ENCODE measurements at regions not wholly inside any gene's neighbourhood (a gene's known extent, or its start where the extent isn't known, plus 50 kb on each side); places are given as distances from the start of the nearest gene placed in this dataset.

DNA sequence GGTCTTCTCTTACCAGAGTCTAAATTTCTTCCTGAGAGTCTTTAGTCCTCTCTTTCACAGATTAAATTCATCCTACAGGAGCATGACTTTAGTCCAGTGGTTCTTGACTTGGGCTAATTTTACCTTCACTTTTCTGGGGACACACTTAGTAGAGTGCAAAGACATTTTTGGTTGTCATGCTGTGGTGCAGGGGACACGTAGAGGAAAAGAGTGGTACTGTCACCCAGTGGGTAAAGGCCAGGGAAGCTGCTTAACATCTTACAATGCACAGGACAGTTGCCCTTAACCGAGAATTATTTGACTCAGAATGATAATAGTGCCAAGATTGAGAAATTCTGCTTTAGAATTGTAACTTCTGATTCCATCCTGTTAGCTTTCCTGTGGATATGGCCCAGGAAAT is 772.5 kb upstream of the GRM7 start:
- no peak overlapping the region for H3K4me3 ChIP-seq (ENCODE audit: low read depth, low read length)
- no peak for DNase-seq (ENCODE audit: low read depth)
- TF ChIP-seq, protein P1, sequence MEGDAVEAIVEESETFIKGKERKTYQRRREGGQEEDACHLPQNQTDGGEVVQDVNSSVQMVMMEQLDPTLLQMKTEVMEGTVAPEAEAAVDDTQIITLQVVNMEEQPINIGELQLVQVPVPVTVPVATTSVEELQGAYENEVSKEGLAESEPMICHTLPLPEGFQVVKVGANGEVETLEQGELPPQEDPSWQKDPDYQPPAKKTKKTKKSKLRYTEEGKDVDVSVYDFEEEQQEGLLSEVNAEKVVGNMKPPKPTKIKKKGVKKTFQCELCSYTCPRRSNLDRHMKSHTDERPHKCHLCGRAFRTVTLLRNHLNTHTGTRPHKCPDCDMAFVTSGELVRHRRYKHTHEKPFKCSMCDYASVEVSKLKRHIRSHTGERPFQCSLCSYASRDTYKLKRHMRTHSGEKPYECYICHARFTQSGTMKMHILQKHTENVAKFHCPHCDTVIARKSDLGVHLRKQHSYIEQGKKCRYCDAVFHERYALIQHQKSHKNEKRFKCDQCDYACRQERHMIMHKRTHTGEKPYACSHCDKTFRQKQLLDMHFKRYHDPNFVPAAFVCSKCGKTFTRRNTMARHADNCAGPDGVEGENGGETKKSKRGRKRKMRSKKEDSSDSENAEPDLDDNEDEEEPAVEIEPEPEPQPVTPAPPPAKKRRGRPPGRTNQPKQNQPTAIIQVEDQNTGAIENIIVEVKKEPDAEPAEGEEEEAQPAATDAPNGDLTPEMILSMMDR (conservative IDR thresholded peaks at IDR 0.05; ENCODE audit: low read depth, low read length), result no peak

DNA sequence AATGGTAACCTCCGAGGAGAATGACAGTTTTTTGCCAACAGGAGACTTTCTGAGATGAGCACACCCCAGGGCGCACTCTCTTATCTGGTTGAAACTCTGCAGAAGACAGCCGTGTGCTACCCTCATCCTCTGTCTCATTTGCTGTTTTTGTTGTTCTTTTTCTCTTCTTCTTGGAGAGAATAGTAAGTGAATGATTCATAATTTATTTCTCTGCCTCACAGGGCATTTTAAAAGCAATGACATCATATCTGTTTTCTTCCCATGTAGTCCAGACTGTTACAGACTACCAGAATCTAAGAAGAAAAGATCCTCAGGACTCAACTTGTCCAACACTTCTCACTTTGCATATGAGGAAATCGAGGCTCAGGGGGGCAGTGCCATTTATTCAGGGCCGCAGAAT is 771.1 kb upstream of the GRM7 start:
- TF ChIP-seq, protein P1 (conservative IDR thresholded peaks at IDR 0.05; ENCODE audit: low read depth, low read length), result no peak
- no peak overlapping the region for H3K4me3 ChIP-seq (ENCODE audit: low read depth, low read length)
- no peak for DNase-seq (ENCODE audit: low read depth)

DNA sequence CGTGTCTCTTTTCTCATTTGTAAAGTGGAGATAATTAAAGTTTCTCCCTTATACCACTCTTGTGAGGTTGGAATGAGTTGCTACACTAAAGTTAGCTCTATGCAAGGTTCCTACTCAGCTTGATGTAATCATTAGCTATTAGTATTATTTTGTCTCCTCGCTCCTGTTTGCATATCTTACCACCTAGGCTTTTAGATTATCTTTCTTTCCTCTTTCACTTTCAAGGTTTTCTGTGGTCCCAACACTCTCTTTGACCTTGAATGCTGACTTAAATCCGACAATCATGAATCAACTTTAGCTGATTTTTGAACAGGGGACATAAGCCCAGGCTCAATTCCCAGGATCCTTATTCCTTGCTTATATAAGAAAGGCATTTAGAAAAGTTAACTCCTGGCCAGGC is 769.7 kb upstream of the GRM7 start:
- no peak overlapping the region for H3K4me3 ChIP-seq (ENCODE audit: low read depth, low read length)
- DNase-seq (ENCODE audit: low read depth), result no peak
- TF ChIP-seq, protein P1 (conservative IDR thresholded peaks at IDR 0.05; ENCODE audit: low read depth, low read length), result no peak

DNA sequence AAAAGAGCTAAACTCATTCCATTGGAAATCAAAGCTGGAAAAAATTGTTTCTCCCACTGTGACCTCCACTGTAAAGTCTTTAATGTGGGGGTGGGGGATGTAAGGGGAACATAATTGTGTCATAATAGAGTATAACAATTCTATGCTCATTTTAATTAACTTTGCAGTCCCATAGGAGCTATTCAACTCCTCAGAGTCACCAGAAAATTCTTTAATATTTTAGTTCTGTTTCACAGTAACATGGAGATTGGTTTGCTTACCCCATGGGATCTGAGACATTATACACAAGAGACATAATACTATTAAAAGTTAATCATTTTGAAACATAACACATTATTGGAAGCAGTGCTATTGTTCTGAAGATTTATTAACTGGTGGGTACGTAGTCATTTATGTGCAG is 765.9 kb upstream of the GRM7 start:
- no peak for DNase-seq (ENCODE audit: low read depth)
- no peak overlapping the region for H3K4me3 ChIP-seq (ENCODE audit: low read depth, low read length)
- TF ChIP-seq, protein P1 (conservative IDR thresholded peaks at IDR 0.05; ENCODE audit: low read depth, low read length), result no peak

DNA sequence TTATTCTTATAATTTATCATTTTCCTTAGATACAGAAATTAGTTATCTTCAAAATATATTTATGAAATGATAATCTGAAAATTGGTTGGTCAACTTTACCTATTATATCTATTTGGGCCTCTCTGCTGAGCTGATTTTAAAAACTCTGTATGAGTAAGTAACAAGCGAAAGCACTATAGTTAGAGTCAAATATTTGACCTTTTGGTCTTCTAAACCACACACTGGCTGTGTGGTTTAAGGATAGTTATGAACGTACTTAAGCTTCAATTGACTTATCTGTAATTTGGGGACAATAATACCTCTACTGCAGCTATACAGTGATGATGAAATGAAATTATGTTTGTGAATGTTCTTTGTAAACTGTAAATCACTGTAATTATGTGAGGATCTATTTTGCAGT is 763.9 kb upstream of the GRM7 start:
- TF ChIP-seq, protein P1 (conservative IDR thresholded peaks at IDR 0.05; ENCODE audit: low read depth, low read length), result no peak
- no peak for DNase-seq (ENCODE audit: low read depth)
- H3K4me3 ChIP-seq (ENCODE audit: low read depth, low read length), result no peak overlapping the region

DNA sequence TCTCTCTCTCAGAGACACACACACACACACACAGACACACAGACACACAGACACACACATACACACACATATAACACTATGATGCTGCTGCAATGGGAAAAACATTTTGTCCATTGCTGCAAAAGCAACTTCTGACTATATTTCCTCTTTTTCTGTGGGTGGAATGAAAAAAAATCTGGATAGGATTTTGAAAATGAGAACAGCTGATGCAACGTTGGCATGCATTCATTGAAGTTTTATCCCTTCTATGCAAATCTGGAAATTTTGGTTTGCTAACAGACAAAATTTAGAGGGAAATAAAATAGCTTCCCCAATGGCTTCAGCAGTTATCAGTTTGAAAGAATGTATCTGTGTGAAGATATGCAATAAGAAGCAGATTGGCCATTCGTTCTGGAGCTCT is 763.4 kb upstream of the GRM7 start:
- TF ChIP-seq, protein P1 (conservative IDR thresholded peaks at IDR 0.05; ENCODE audit: low read depth, low read length), result no peak
- DNase-seq (ENCODE audit: low read depth), result no peak
- no peak overlapping the region for H3K4me3 ChIP-seq (ENCODE audit: low read depth, low read length)

DNA sequence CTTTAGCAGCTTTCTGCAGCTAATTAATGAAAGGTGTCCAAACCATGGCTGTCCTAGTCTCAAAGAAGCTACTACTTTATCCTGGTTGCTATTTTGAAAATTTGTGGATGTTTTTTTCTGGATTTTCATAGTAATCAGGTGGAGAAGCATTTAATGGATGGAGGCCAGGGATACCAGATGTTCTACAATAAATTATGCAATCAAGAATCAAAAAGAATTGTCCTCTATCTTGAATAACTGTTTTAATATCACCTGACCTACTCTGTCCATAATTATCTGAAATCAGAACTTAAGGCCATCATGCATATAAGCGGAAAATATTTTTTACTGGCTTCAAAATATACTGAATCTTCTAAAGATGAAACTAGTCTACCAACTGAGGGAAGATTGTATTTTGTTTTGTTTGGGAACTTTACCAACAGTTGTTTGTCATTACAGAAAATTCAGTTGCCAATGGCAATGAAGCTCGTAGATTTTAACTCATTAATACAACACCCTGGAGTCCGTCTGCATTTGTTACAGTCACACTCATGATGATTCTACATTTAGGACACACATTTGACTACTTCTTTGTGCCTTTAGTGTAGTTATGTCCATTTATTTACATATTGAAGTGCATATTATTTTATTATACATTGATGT is 762.3 kb upstream of the GRM7 start:
- no peak for DNase-seq (ENCODE audit: low read depth)
- TF ChIP-seq, protein P1 (conservative IDR thresholded peaks at IDR 0.05; ENCODE audit: low read depth, low read length), result no peak
- H3K4me3 ChIP-seq (ENCODE audit: low read depth, low read length), result no peak overlapping the region
